GM10266 (cell line): ENCODE measurements at regions not wholly inside any gene's neighbourhood (a gene's known extent, or its start where the extent isn't known, plus 50 kb on each side); places are given as distances from the start of the nearest gene placed in this dataset.

Experiments used
- DNase-seq: peaks from one replicate; pipeline ENCODE4 v3.0.0; 2012; ENCODE audit errors: extremely low spot score
- TF ChIP-seq, protein P1 (sequence below): IDR thresholded peaks from 2 replicates; pipeline ENCODE4 v1.5.1; 2012; ENCODE audit warnings: mild to moderate bottlenecking, low read depth; ENCODE audit not compliant: control insufficient read depth, insufficient read depth; ENCODE audit errors: missing control alignments

DNA sequence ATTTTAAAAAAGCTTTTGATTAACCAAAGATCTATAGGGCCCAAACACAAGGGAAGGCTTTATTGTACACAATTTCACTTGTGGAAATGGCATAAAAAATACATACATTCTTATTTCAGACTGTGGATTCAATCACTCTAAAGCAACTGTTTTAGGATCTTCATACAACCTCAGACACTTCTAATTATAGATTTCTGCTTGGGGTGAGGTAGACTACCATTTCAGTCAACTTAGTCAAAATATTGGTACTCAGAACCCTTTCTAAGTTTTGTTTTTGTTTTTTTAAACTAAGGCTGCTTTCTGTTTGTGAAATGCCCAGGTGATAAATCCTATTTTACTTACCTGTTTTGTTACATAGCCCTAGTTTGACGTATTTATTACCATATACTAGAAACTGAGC lies 284.5 kb upstream of the RASA1 start:
- no peak for DNase-seq
- TF ChIP-seq, protein P1, sequence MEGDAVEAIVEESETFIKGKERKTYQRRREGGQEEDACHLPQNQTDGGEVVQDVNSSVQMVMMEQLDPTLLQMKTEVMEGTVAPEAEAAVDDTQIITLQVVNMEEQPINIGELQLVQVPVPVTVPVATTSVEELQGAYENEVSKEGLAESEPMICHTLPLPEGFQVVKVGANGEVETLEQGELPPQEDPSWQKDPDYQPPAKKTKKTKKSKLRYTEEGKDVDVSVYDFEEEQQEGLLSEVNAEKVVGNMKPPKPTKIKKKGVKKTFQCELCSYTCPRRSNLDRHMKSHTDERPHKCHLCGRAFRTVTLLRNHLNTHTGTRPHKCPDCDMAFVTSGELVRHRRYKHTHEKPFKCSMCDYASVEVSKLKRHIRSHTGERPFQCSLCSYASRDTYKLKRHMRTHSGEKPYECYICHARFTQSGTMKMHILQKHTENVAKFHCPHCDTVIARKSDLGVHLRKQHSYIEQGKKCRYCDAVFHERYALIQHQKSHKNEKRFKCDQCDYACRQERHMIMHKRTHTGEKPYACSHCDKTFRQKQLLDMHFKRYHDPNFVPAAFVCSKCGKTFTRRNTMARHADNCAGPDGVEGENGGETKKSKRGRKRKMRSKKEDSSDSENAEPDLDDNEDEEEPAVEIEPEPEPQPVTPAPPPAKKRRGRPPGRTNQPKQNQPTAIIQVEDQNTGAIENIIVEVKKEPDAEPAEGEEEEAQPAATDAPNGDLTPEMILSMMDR = no peak

DNA sequence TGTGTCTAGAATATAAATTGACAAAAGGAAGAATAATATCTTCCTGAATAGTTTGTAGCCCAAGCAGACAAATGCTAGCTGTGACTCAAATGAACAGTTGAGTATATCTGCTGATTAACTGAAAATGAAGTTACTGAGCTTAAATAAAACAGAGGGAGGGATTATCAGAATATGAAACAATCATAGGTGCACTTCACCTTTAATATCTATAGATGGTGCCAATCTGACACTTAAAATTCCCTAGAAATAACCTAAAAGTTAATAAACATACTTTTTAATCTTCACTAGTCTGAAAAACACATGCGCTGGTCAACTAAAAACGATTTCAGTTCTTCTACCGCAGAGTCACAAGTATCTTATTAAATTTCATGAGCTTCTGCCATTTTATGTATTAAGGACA lies 280.8 kb upstream of the RASA1 start:
- TF ChIP-seq, protein P1 = peak; percentile 13
- no peak for DNase-seq

DNA sequence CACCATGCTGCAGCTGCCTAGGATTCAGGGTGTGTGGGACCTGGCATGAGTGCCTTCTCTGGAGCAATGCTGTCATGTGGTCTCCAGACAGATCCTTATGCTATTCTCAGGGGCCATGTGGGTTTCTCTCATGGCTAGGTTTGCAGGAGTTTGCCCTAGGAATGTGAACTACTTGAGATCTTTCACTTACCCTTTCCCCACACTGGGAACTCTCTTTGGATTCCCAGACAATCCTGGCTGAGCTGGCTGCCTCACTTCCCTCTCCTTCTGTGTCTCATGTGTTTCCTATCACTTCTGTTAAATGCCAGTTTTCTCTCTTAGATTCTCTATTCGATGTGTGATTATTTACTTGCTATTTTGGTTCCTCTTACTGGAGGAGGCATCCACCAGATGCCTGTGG lies 270.2 kb upstream of the RASA1 start:
- no peak for DNase-seq
- TF ChIP-seq, protein P1 = no peak

DNA sequence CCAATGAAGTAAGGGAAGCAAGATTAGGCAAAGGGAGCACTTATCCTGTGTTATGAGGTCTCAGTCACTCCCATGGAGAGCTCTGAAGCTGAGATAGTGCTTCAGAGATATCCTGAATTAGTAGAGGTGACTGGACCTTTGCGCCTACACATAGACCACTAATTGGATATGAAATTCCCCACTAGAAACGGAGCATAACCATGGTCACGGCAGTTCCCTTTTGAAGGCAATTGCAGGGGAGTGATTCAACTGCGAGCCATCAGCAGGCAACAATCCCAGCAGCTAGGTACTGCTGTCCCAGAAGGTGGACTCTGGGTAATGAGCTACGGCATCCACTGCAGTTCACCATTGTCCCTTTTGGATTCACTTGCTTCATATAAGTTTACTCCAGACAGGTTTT lies 267.7 kb upstream of the RASA1 start:
- TF ChIP-seq, protein P1 = no peak
- no peak for DNase-seq

DNA sequence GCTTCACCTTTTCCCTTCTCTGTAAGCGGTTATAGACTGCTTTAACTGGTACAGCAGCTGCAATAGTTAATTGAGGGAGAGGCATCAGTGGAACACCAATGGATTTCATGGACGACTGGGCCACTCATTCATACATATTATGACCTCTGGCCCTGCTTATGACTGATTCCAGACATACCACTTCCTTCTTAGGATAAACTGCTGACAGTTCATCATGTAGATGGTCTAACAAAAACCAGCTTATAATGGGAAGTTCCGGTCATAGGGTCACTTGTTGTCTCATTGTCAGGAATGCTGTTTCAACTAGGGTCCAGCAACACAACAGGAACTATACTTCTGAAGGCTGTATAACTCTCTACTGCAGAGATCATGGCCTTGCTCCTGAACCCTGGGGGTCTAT lies 265.2 kb upstream of the RASA1 start:
- no peak for DNase-seq
- TF ChIP-seq, protein P1 = no peak

DNA sequence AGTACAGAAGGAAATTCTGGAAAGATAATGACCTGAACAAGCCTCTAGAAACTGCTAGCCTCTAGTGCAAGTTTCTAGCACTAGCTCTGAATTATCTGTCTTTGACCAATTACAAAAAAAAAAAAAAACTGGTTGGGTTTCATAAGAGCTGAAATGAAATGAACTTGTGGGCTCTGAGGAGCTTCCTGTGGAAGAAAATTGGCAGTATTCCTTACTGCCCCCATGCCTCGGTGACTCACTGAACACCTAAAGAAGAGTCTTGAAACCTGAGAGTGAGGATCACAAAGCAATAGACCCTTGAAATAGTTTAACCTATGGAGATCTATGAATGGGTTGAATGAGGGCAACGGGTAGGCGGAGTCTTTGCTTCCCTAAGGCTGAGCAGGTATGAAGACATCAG lies 263.6 kb upstream of the RASA1 start:
- TF ChIP-seq, protein P1 = no peak
- no peak for DNase-seq

DNA sequence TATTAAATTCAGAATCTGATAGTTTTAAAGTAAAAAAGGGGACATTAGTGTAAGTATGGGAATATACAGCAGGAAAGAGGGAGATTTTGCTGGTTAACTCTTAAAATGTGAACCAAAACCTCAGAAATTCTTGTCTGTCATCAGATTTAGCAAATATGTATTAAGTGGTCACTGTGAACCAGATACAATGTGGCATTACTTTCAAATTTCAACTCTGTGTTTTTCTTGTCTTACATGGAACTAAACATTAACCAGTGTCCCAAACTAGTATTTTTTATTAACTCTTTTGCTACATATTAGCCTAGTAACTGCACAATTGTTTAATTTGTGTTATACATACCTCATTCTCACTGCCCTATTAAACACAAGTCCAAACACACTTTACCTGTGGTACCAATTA lies 259.9 kb upstream of the RASA1 start:
- no peak for DNase-seq
- TF ChIP-seq, protein P1 = no peak
